ENCODE measurements at regions not wholly inside any gene's neighbourhood (a gene's known extent, or its start where the extent isn't known, plus 50 kb on each side); places are given as distances from the start of the nearest gene placed in this dataset.

DNA sequence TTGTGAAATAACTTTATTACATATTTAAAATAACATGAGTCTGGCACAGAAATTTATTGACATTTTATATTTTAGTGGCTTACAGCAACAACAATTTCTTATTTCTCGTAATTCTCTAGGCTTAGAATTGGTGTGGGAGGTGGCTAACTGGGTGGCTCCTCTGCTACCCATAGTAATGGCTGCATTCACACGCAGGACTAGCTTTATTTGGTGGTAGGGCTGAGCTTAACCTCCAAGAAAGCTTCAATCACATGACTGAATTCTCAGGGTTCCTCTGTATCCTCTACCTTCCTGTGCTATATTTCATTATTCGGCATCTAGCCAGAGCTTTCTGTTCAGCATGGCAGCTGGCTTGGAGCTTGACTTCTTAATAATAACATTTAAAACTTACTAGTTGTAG is 138.8 kb downstream of the ZWINT start:
- TF ChIP-seq EZH2 (IDR thresholded peaks at IDR 0.05; ENCODE audit: borderline replicate concordance, insufficient read depth, low read length, poor library complexity, severe bottlenecking): no peak
- TF ChIP-seq, protein P1, sequence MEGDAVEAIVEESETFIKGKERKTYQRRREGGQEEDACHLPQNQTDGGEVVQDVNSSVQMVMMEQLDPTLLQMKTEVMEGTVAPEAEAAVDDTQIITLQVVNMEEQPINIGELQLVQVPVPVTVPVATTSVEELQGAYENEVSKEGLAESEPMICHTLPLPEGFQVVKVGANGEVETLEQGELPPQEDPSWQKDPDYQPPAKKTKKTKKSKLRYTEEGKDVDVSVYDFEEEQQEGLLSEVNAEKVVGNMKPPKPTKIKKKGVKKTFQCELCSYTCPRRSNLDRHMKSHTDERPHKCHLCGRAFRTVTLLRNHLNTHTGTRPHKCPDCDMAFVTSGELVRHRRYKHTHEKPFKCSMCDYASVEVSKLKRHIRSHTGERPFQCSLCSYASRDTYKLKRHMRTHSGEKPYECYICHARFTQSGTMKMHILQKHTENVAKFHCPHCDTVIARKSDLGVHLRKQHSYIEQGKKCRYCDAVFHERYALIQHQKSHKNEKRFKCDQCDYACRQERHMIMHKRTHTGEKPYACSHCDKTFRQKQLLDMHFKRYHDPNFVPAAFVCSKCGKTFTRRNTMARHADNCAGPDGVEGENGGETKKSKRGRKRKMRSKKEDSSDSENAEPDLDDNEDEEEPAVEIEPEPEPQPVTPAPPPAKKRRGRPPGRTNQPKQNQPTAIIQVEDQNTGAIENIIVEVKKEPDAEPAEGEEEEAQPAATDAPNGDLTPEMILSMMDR (IDR thresholded peaks at IDR 0.05; ENCODE audit: poor library complexity, severe bottlenecking): no peak
- TF ChIP-seq POLR2AphosphoS5 (IDR thresholded peaks at IDR 0.05): no peak
- no peak for TF ChIP-seq RAD21 (conservative IDR thresholded peaks at IDR 0.05)
- no peak for TF ChIP-seq EP300 (conservative IDR thresholded peaks at IDR 0.05; ENCODE audit: poor library complexity, severe bottlenecking)
- TF ChIP-seq, protein P2, sequence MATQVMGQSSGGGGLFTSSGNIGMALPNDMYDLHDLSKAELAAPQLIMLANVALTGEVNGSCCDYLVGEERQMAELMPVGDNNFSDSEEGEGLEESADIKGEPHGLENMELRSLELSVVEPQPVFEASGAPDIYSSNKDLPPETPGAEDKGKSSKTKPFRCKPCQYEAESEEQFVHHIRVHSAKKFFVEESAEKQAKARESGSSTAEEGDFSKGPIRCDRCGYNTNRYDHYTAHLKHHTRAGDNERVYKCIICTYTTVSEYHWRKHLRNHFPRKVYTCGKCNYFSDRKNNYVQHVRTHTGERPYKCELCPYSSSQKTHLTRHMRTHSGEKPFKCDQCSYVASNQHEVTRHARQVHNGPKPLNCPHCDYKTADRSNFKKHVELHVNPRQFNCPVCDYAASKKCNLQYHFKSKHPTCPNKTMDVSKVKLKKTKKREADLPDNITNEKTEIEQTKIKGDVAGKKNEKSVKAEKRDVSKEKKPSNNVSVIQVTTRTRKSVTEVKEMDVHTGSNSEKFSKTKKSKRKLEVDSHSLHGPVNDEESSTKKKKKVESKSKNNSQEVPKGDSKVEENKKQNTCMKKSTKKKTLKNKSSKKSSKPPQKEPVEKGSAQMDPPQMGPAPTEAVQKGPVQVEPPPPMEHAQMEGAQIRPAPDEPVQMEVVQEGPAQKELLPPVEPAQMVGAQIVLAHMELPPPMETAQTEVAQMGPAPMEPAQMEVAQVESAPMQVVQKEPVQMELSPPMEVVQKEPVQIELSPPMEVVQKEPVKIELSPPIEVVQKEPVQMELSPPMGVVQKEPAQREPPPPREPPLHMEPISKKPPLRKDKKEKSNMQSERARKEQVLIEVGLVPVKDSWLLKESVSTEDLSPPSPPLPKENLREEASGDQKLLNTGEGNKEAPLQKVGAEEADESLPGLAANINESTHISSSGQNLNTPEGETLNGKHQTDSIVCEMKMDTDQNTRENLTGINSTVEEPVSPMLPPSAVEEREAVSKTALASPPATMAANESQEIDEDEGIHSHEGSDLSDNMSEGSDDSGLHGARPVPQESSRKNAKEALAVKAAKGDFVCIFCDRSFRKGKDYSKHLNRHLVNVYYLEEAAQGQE (IDR thresholded peaks at IDR 0.05; ENCODE audit: borderline replicate concordance): no peak
- no peak for TF ChIP-seq SMC3 (conservative IDR thresholded peaks at IDR 0.05; ENCODE audit: poor library complexity)

Data from neural cell (in vitro differentiated cells).